RWPE2 (cell line): ENCODE measurements at regions not wholly inside any gene's neighbourhood (a gene's known extent, or its start where the extent isn't known, plus 50 kb on each side); places are given as distances from the start of the nearest gene placed in this dataset.

Experiments
- ATAC-seq: fragments of 200-7000 bp; cut with Tn5 transposase; 3 replicates; pipeline ENCODE4 v1.9.1; 2021; ENCODE audit warnings: low read depth
- DNase-seq: peaks from one replicate; pipeline ENCODE4 v3.0.0-alpha.2; 2020; ENCODE audit warnings: low spot score
- H3K27ac ChIP-seq: fragments of 450-650 bp; 2 replicates; pipeline ENCODE4 v1.5.1; 2017; ENCODE audit warnings: mild to moderate bottlenecking; ENCODE audit not compliant: poor library complexity, severe bottlenecking
- H3K27me3 ChIP-seq: fragments of 250-450 bp; sonication (Bioruptor Pico); 2 replicates; pipeline ENCODE4 v1.5.1; 2021; ENCODE audit warnings: mild to moderate bottlenecking, moderate library complexity; ENCODE audit not compliant: insufficient read depth, poor library complexity, severe bottlenecking
- H3K36me3 ChIP-seq: fragments of 250-450 bp; sonication (Bioruptor Pico); 2 replicates; pipeline ENCODE4 v1.5.1; 2020; ENCODE audit warnings: low read depth, mild to moderate bottlenecking, moderate library complexity
- H3K4me1 ChIP-seq: fragments of 250-450 bp; sonication (Bioruptor Pico); 2 replicates; pipeline ENCODE4 v1.5.1; 2021; ENCODE audit warnings: mild to moderate bottlenecking, moderate library complexity; ENCODE audit not compliant: insufficient read depth, poor library complexity, severe bottlenecking
- H3K4me3 ChIP-seq: fragments of 250-450 bp; sonication (Bioruptor Pico); 2 replicates; pipeline ENCODE4 v1.5.1; 2021; ENCODE audit warnings: mild to moderate bottlenecking, moderate library complexity; ENCODE audit not compliant: severe bottlenecking
- H3K9me3 ChIP-seq: fragments of 250-450 bp; sonication (Bioruptor Pico); 2 replicates; pipeline ENCODE4 v1.5.1; 2021; ENCODE audit warnings: mild to moderate bottlenecking, moderate library complexity; ENCODE audit not compliant: severe bottlenecking
- CTCF ChIP-seq: fragments of 450-650 bp; IDR thresholded peaks from one replicate; pipeline ENCODE4 v1.5.1; 2017; ENCODE audit warnings: mild to moderate bottlenecking, moderate library complexity; ENCODE audit not compliant: poor library complexity, severe bottlenecking

GRCh38 chr7:96422388-96422787, 100.5 kb upstream of the SLC25A13 start:
- Histone ChIP-seq H3K9me3 (no peaks in the 10 kb centered on the region), H3K4me3 (no peak overlapping the region), H3K27ac (no peak overlapping the region), H3K4me1 (peaks cover 12% of the 10 kb centered on the region), H3K36me3 (no peaks in the 10 kb centered on the region), H3K27me3 (no peaks in the 10 kb centered on the region)
- ATAC-seq (no peak), DNase-seq (no peak)
- no peak for TF ChIP-seq CTCF

- no peak for TF ChIP-seq CTCF
- ATAC-seq (no peak), DNase-seq (no peak)
- H3K9me3 ChIP-seq = no peaks in the 10 kb centered on the region
- H3K4me3 ChIP-seq = no peak overlapping the region
- no peaks in the 10 kb centered on the region for H3K4me1 ChIP-seq
- H3K27me3 ChIP-seq = no peaks in the 10 kb centered on the region
- H3K36me3 ChIP-seq = no peaks in the 10 kb centered on the region
- H3K27ac ChIP-seq = no peak overlapping the region
These were observed 96.7 kb upstream of the SLC25A13 start for GRCh38 chr7:96418581-96418980.

- DNase-seq (no peak), ATAC-seq (no peak)
- H3K4me3 ChIP-seq = no peak overlapping the region
- TF ChIP-seq CTCF = no peak
- no peaks in the 10 kb centered on the region for H3K36me3 ChIP-seq
- no peaks in the 10 kb centered on the region for H3K9me3 ChIP-seq
- H3K27me3 ChIP-seq = no peaks in the 10 kb centered on the region
- no peak overlapping the region for H3K27ac ChIP-seq
- no peaks in the 10 kb centered on the region for H3K4me1 ChIP-seq
These were observed 95.9 kb upstream of the SLC25A13 start for GRCh38 chr7:96417784-96418183.

- H3K9me3 ChIP-seq = no peaks in the 10 kb centered on the region
- H3K4me3 ChIP-seq = no peak overlapping the region
- no peaks in the 10 kb centered on the region for H3K27me3 ChIP-seq
- H3K27ac ChIP-seq = no peak overlapping the region
- no peaks in the 10 kb centered on the region for H3K36me3 ChIP-seq
- no peak for DNase-seq
- no peak for TF ChIP-seq CTCF
- no peak for ATAC-seq
- no peaks in the 10 kb centered on the region for H3K4me1 ChIP-seq
These were observed 94.7 kb upstream of the SLC25A13 start for GRCh38 chr7:96416599-96416998.

GRCh38 chr7:96416116-96416515, 94.2 kb upstream of the SLC25A13 start:
- Histone ChIP-seq H3K9me3 (no peaks in the 10 kb centered on the region), H3K4me3 (no peak overlapping the region), H3K4me1 (no peaks in the 10 kb centered on the region), H3K36me3 (no peaks in the 10 kb centered on the region), H3K27me3 (no peaks in the 10 kb centered on the region), H3K27ac (no peak overlapping the region)
- no peak for TF ChIP-seq CTCF
- DNase-seq = no peak
- no peak for ATAC-seq
